ENCODE measurements at regions not wholly inside any gene's neighbourhood (a gene's known extent, or its start where the extent isn't known, plus 50 kb on each side); places are given as distances from the start of the nearest gene placed in this dataset.

DNA sequence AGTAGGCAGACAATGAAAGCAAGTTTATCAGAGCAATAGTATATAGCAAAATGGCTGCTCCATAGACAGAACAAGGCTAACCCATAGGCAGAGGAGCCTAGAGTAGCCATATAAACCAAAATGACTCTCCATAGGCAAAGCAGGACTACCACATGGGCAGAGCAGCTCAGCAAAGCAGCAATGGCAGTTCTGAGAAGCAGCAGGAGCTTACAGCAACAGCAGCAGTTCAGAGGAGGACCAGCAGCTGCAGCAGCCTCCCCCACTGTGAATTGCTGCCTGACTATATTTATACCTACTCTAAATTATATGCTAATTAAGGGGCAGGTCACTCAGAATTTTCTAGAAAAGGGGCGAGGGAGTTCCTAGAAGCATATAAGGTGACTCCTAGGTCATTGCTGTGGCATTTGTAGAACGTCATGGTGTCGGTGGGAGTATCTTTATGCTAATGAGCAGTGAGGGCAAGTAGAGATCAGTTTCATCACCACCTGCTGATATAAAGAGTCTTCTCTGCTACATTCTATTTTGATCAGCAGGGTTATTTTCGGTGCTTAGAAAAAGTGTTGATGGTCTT is 1115.5 kb downstream of the DTWD2 start:
- DNase-seq: no peak

DNA sequence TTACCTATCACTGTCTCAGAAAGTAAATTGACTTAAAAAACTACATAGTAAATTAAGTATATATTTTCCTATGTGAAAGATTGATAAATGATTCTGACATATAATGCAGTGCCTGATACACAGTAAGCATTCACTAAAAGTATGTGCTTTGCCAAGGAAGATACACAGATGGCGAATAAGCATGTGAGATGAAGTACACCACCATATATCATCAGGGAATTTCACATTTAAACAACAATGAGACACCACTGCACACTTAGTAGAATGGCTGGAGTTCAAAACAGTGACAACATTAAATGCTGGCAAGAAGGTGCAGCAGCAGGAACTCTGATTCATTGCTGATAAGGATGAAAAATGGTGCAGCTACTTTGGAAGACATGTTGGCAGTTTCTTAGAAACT is 1118.8 kb downstream of the DTWD2 start:
- DNase-seq: no peak

DNA sequence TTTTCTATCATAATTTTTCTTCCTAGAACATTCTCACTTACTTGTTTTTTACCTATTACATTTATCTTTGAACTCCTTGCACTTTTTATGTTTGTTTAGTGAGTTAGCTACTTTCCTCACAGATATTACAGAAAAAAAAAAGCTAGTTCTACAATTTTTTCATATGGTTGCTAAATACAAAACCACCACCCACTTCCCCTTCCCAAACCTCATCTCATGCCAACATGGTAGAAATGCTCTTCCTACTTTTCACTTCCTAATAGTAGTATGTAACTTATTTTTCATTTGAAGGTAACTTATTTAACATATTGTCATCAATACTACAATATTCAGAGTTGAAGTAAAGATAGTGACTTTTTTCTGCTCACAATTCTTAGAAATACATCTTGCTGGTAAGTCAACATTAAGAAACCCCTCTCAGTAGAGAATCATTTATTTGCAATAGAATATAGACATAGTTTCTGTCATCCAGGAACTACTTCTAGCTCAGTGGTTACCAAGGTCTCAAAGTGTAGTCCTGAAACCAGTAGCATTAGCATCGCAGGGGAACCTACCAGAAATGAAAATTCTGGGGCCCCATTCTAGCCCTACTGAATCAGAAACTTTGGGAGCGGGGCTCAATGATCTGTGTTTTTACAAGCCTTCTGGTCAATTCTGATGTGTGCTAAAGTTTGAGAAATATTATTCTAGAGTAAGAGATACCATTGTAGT is 1124.6 kb downstream of the DTWD2 start:
- no peak for DNase-seq

DNA sequence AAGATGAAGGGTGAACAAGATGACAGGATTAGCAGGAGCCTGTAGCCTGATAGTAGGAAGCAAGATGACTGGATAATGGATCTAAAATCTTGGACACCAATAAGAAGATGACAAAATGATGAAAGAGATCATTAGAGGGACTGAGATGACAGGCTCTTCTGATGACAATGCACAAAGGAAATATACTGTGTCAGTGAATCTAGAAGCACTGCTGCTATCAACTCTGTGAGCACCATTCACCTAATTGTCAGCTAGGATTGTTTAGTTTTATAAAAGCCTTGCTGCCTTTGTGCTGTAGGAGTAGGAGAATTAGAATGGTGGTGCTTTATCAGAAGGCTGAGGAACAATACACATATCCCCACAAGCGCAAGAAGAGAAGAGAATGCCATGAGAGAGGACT is 1127.8 kb downstream of the DTWD2 start:
- no peak for DNase-seq

DNA sequence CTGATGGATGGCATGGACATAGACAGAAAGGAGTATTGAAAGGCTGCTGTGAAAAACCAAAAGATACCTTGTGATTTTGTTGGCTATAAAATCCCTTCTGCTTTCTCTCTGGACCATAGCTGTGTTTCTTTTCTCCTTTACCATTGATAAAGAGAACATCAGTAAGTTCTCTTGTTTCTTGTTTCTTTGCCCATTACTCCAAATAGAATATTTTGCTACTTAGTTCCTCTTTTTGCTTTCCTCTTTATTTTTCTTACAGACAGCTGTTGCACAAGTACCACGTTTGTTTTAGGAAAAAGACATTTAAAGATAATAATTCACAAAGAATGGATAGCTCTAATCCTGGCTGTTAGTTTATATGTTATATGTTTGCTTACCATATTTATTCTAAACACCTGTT is 1129.2 kb downstream of the DTWD2 start:
- no peak for DNase-seq

DNA sequence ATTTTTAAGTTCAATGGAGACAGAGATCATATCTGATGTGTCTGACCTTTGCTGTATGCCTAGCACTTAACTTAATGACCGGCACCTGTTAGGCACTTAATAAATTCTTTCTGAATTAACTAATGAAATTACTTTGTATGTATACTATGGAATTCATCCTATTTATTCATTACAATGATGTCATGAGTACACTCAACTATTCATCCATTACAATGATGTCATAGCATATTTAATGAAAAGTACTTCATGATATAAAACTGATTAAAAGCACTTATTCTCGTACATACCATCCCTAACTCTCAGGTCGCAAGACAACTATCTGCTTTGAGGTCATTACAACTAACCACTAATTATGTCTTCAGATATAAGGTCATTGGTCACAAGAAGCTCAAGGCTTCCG is 1131.6 kb downstream of the DTWD2 start:
- DNase-seq: no peak

DNA sequence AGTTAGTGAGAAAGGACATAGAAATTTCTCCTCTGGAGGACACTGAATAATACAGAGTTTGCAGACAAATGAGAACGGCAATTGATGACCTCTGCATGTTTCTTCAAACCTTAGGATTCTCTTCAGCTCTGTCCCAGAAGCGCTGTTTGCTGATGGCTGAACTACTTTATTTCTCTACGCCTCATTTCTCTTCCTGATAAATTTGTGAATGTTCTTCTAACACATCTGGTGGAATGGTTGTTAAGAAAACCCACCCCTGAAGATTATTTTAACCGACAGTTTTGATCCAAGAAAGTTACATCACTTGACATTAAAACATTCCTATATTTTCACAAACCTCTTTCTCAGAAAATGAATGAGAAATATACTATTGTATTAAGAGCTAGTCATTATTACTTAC is 1150.6 kb downstream of the DTWD2 start:
- DNase-seq: no peak

DNA sequence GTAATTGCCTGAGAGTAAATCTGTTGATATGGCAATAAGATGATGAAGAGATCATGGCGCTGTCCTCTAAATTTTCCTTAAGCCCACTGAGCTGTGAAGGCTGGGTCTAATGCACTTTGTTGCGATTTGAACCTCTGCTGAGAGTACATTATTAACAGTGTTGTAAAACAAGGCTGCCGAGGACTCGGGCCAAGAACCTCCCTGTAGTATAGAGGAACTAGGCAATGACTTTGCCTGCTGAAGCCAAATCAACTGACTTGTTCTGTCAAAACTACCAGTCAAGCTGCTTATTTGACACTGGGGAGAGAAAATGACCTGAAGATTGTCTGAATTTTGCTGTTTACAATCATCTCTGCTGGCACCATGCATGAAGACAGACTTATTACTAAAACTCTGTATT is 1154.7 kb downstream of the DTWD2 start:
- no peak for DNase-seq

DNA sequence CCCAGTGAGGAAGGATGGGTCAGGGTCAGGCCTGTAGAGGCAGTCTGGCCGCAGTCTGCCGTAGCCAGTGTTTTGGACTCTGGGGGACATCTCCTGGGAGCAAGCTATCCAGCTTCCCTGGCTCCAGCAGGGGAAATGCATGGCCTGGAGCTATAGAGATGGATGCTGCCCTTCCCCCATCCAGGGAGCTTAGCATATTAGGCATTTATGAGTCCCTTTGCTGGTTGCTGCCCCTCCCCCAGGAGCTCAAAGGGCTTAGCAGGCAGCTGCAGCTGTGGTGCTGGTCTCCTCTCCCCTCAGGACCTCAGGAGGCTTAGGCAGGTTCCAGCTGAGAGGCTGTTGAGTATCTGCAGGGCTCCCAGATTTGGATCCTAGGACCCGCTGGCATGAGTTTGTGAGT is 1158.7 kb downstream of the DTWD2 start:
- no peak for DNase-seq

DNA sequence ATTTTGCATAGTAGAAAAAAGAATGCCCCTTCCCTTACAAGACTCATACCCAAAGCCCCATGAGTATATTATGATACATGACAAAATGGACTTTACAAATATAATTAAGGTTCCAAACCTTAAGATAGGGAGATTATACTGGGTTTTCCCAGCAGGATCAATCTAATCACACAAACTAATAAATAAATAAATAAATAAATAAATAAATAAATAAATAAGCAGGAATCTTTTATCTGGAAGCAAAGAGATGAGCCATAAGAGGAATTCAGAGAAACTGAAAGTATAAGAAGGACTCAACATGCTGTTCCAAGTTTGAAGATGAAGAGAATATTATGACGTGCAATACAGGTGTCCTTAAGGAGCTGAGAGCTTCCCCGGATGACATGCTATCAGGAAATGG is 1174.5 kb downstream of the DTWD2 start:
- DNase-seq: no peak

DNA sequence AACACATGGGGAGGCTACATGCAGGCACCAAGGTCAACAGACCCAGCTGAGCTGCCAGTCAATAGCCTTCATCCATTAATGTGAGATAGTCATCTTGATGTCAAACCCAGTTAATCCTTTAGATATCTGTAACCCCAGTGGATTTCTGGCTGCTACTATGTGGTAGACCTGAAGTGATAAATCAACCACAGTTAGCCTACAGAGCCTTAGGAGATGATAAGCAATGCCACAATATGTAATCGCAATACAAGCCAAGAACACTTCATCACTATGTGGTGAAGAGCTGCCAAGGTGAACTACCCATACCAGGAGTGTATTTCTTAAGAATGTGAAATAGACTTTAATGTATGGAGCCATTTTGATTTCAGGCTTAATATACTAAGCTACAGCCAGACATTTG is 1175.5 kb downstream of the DTWD2 start:
- DNase-seq: no peak

DNA sequence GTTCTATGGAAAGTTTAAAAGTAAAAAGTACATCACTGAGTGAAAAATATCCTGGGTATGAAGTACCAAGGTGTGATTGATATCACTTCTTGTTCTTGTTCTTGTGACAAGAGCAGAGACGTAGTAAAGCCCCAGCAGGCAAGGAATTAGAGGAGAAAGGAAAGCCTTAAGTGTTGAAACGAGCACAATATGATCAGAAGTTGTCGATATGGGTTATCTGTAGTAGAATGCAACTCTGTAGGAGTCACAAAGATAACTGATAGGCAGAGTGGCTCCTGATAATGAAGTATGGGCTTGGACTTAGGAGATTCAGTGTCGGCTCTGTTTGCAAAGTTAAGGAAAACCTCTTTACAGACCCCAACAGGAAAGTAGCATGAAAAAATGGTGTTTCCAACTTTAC is 1179.1 kb downstream of the DTWD2 start:
- no peak for DNase-seq

DNA sequence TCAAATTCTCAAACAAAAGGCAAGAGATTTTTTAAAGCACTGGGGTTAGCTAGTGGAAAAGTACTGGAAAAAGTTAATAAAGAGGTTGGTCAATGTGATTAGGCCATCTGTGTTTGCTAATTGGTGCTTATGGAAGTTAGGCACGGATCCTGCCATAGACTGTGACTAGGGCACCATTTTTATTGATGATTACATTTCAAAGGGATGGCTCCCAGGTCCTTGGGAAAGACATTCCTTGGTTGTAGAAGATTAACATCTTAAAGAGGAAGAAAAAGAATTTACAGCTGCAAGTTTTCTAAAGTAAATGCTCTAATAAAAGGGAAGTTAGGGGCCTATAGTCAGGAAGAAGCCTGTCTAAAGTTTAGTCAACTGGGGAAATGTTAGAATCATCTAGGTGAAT is 1183.3 kb downstream of the DTWD2 start:
- no peak for DNase-seq

DNA sequence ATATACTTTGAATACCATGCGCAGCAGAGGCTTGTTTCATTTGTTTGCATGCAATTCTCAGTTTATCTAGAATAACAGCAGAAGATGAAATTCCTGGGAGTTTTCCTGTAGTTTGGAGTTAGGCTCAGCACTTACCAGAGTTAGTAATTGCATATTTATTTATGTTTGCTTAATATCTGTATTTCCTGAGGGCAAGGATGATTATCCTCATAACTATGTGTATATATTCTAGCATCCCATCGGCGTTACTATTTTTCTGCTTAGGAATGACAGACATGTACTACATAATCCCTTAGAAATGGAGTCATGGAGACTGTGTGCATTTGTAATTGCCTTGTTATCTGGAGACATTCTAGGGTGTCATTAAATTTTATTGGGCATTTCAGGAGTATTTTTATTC is 1184.8 kb downstream of the DTWD2 start:
- DNase-seq: no peak

DNA sequence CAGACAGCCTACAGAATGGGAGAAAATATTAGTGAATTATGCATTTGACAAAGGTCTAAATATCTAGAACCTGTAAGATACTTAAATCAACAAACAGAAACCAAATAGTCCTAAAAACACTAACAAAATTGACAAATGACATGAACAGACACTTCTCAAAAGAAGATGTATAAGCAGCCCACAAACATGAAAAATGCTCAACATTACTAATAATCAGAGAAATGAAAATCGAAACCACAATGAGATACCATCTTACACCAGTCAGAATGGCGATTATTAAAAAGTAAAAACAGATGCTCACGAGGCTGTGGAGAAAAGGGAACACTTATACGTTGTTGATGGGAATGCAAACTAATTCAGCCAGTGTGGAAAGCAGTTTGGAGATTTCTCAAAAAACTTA is 1186.8 kb downstream of the DTWD2 start:
- no peak for DNase-seq

DNA sequence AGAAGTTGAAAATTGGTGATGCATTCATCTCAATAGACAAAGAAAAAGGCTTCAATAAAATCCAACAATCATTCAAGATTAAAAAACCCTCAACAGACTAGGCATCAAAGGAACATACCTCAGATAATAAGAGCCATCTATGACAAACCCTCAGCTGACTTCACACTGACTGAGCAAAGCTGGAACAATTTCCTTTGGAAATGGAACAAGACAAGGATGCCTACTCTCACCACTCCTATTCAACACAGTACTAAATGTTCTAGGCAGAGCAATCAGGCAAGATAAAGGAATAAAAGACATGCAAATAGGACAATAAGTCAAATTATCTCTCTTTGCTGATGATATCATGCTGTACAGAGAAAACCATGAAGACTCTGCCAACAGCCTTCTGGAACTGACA is 1188.1 kb downstream of the DTWD2 start:
- DNase-seq: no peak

DNA sequence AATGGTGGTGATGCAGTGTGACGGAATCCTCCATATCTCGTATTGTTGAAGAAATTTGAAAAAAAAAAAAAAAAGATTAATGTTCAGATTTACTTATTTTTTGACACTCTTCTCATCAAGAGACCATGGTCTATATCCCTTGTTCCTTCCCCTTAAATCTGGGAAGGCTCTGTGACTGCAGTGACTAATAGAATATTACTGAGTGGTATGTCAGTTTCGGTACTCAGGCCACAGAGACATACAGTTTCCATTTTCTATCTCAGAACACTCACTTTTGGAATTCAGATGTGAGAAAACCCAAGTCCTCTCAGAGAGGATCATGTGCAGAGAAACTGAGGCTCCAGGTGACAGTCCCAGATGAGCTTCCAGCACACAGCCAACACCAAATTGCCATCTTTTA is 1193.5 kb downstream of the DTWD2 start:
- DNase-seq: no peak

DNA sequence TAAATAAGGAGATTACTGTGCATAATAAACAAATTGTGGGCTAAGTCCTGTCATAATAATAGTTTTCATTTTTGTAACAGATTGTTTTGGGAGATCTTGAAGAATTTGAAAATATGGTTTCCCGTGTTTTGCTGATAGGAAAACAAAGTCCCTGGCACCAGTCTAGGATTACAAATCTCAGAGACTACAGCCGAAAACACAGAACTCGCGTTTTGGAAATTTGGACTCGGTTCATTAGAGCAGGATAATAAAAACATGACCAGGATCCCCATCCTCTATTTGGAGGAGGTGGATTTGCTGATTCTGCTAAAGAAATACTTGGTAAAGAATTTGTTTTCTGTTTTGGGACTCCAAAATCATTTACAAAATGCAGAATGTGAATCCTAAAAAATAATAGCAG is 1194.4 kb downstream of the DTWD2 start:
- DNase-seq: no peak

DNA sequence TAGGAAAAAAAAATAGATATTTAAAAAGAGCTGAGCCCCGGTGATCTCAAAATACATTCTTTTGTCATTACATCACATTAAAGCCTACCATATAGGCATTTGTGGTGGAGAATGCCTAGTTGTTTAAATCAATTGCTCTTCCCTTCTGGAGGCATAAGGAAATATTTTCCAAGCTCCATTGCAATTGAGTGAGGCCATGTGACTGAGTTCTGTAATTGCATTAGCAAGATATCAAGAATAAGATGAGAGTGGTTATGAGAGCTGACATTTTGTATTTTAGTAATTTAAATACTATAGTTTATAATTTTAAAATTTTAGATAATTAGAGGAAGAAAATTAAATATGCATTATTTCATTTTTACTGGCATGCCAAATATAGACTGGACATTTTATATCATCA is 1195.9 kb downstream of the DTWD2 start:
- DNase-seq: no peak

DNA sequence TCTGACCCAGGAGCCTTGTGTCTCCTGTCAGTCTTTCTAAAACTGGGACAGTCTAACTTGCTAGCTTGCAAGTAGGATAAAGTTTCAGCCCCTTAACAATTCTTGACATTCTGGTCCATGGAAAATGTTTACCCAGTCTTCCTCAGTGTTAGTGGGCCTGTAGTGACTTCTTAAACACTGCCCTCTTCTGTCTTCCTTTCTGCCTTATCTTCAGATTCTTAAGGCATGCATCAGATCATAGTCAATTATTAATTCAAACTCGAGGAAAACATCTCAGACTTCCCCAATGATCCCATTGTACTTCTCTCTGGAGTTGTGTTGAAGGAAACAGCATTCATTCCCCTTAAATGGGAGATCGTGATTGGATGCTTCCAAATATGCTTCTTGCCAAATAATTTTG is 1199.8 kb downstream of the DTWD2 start:
- no peak for DNase-seq

DNA sequence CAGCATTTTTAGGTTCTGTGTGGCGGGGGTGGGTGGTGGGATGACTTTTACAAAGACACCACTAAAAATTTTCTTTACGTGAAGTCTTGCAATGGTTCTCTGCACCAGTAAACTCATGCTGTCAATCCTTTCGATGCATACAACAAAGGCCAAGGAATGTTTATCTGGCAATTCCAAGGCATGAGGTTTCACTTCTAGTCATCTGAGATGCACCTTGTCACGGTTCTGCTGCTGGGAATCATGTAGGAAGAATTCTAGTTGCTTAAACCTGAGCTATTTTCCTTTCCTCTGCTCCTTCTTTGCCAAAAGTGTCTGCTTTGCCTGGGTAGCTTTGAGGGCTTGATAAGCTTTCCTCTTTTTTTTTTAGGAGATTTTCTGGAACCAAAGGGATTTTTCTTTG is 1204.5 kb upstream of the SEMA6A start:
- DNase-seq: no peak

DNA sequence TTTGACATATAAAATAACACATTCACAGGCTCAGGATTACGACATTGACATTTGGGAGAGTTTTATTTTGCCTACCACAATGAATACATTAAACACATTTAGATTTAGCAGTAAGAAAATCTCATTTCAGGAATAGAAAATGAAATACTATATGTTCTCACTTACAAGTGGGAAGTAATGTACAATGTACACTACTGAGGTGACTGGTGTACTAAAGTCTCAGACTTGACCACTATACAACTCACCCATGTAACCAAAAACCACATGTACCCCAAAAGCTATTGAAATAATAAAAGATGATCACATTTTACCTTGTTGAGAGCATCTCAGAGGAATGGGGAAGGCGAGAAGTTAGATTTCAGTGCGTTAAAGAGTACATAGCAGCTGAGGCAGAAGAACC is 1202.4 kb upstream of the SEMA6A start:
- no peak for DNase-seq

DNA sequence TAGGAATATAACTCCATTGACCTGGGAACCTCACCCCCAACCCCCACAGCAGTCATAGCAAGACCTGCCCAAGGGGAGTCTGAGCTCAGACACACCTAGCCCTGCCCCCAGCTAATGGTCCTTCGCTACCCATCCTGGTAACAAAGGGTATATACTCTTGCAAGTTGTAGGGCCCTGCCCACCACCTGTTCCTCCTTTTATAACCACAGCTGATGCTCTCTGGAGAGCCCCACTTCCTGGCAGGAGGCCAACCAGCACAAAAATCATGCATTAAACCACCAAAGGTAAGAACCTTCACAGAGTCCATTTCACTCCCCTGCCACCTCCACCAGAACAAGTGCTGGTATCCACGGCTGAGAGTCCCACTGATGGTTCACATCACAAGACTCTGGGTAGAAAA is 1195.3 kb upstream of the SEMA6A start:
- no peak for DNase-seq

DNA sequence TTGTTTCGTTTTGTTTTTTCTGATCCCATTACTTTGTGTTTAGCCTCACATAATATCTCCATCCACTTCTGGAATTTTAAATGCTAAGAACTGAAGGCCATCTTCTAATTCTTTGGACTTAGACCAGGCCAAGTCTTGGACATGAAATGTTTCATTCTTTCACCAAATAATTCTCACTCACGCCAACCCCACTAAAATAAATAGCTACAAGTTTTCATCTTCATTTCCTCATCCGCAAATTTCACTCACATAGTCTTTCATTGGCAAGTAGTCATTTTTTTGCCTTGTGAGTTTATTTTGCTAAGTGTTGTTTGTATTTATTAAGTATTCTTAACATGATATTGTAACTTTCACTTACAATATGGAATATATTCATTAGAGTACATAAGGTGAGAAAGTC is 1188.6 kb upstream of the SEMA6A start:
- DNase-seq: no peak

DNA sequence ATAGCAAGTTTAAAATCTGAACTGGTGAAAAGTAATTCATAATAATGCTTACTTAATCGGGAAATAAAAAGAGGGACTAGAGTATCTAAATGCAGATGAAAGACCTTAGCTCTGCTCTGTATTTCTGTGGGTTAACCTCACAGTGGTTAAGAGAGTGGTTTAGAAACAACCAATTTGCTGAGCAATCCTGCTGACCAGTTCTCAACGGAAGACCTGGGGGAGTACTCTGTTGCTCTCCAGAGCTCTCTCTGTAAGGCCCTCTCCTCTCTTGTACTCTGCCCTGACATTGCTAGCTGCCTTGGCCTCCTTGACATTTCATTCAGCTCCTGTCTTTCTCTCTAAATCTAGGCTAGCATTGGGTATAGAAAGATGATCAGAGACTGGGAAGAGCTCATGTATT is 1186.6 kb upstream of the SEMA6A start:
- no peak for DNase-seq

All from CD4-positive, alpha-beta T cell treated with Interferon alpha-2 for 1 hour (primary cell).